IMR-90 (cell line): ENCODE measurements at regions not wholly inside any gene's neighbourhood (a gene's known extent, or its start where the extent isn't known, plus 50 kb on each side); places are given as distances from the start of the nearest gene placed in this dataset.

Experiments
- CHD1 ChIP-seq: IDR thresholded peaks from 2 replicates; pipeline ENCODE4 v1.6.1; 2012; ENCODE audit warnings: low read depth, low read length, improper control_type of control experiment
- FOS ChIP-seq: fragments of 150-350 bp; IDR thresholded peaks from 2 replicates; pipeline ENCODE4 v1.6.1; 2016; ENCODE audit warnings: low read depth, low read length
- MXI1 ChIP-seq: IDR thresholded peaks from 2 replicates; pipeline ENCODE4 v1.6.1; 2012; ENCODE audit warnings: low read depth, mild to moderate bottlenecking, low read length, moderate library complexity, borderline replicate concordance
- NFE2L2 ChIP-seq: fragments of 150-350 bp; IDR thresholded peaks from 2 replicates; pipeline ENCODE4 v1.6.1; 2016; ENCODE audit warnings: low read depth, mild to moderate bottlenecking, low read length
- POLR2A ChIP-seq: IDR thresholded peaks from 2 replicates; pipeline ENCODE4 v1.6.1; 2012; ENCODE audit warnings: mild to moderate bottlenecking, low read depth, low read length
- RAD21 ChIP-seq: IDR thresholded peaks from 2 replicates; pipeline ENCODE4 v1.6.1; 2012; ENCODE audit warnings: low read length, improper control_type of control experiment
- RCOR1 ChIP-seq: IDR thresholded peaks from 2 replicates; pipeline ENCODE4 v1.6.1; 2012; ENCODE audit warnings: mild to moderate bottlenecking, low read length, improper control_type of control experiment; ENCODE audit not compliant: insufficient replicate concordance
- SMC3 ChIP-seq: fragments of 150-350 bp; IDR thresholded peaks from 2 replicates; pipeline ENCODE4 v1.6.1; 2016; ENCODE audit warnings: low read depth, mild to moderate bottlenecking, antibody characterized with exemption, low read length, moderate library complexity
- TF ChIP-seq, protein P1 (sequence below): conservative IDR thresholded peaks from 2 replicates; pipeline ENCODE4 v1.5.1; 2012; ENCODE audit warnings: mild to moderate bottlenecking, low read depth, low read length, improper control_type of control experiment
- TF ChIP-seq, protein P2 (sequence below): fragments of 150-350 bp; IDR thresholded peaks from 2 replicates; pipeline ENCODE4 v1.6.1; 2016; ENCODE audit warnings: low read depth, mild to moderate bottlenecking, low read length, moderate library complexity, borderline replicate concordance
- TF ChIP-seq, protein P3 (sequence below): fragments of 150-350 bp; IDR thresholded peaks from 2 replicates; pipeline ENCODE4 v1.6.1; 2017; ENCODE audit warnings: mild to moderate bottlenecking, antibody characterized with exemption, low read length, low read depth

GRCh38 chr1:29967261-29967660, 730.9 kb downstream of the PTPRU start:
- TF ChIP-seq POLR2A (no peak), RAD21 (no peak), NFE2L2 (no peak), RCOR1 (no peak), SMC3 (no peak), FOS (no peak), CHD1 (no peak), MXI1 (no peak)
- TF ChIP-seq, protein P1, sequence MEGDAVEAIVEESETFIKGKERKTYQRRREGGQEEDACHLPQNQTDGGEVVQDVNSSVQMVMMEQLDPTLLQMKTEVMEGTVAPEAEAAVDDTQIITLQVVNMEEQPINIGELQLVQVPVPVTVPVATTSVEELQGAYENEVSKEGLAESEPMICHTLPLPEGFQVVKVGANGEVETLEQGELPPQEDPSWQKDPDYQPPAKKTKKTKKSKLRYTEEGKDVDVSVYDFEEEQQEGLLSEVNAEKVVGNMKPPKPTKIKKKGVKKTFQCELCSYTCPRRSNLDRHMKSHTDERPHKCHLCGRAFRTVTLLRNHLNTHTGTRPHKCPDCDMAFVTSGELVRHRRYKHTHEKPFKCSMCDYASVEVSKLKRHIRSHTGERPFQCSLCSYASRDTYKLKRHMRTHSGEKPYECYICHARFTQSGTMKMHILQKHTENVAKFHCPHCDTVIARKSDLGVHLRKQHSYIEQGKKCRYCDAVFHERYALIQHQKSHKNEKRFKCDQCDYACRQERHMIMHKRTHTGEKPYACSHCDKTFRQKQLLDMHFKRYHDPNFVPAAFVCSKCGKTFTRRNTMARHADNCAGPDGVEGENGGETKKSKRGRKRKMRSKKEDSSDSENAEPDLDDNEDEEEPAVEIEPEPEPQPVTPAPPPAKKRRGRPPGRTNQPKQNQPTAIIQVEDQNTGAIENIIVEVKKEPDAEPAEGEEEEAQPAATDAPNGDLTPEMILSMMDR, result no peak
- TF ChIP-seq, protein P2, sequence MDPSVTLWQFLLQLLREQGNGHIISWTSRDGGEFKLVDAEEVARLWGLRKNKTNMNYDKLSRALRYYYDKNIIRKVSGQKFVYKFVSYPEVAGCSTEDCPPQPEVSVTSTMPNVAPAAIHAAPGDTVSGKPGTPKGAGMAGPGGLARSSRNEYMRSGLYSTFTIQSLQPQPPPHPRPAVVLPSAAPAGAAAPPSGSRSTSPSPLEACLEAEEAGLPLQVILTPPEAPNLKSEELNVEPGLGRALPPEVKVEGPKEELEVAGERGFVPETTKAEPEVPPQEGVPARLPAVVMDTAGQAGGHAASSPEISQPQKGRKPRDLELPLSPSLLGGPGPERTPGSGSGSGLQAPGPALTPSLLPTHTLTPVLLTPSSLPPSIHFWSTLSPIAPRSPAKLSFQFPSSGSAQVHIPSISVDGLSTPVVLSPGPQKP, result no peak
- TF ChIP-seq, protein P3, sequence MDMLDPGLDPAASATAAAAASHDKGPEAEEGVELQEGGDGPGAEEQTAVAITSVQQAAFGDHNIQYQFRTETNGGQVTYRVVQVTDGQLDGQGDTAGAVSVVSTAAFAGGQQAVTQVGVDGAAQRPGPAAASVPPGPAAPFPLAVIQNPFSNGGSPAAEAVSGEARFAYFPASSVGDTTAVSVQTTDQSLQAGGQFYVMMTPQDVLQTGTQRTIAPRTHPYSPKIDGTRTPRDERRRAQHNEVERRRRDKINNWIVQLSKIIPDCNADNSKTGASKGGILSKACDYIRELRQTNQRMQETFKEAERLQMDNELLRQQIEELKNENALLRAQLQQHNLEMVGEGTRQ, result no peak
